ENCODE measurements at regions not wholly inside any gene's neighbourhood (a gene's known extent, or its start where the extent isn't known, plus 50 kb on each side); places are given as distances from the start of the nearest gene placed in this dataset.
"Not testable (repeated sequence)": the region's sequence is repeated elsewhere in the genome, so short reads cannot be mapped to it uniquely, and the experiment has no call there.

GRCh38 chr16:26857371-26857770, 209.4 kb upstream of the C16orf82 start:
- ChIA-PET POLR2A (no interaction called here), CTCF (no interaction called here)
- H3K9me3 ChIP-seq = no peaks in the 10 kb centered on the region
- no peaks in the 10 kb centered on the region for H3K36me3 ChIP-seq (ENCODE audit: control insufficient read depth in 2 of 2, extremely low read depth in 1 of 2, insufficient read depth in 1 of 2, low read length in 1 of 2)
- H3K36me3 Mint-ChIP-seq = peaks cover 7% of the 10 kb centered on the region
- peaks cover 5 to 18% of the 10 kb centered on the region in 2 donors for H3K27me3 Mint-ChIP-seq
- H3K27ac Mint-ChIP-seq = no peak overlapping the region
- ATAC-seq (replicated peaks in 1 of 4) (no peak), DNase-seq (no peak)
- no peaks in the 10 kb centered on the region for H3K4me1 ChIP-seq (ENCODE audit: control insufficient read depth in 1 of 2, extremely low read depth in 1 of 2, insufficient read depth in 2 of 2, low read length in 2 of 2)
- H3K4me1 Mint-ChIP-seq = no peaks in the 10 kb centered on the region
- no peak overlapping the region for H3K4me3 ChIP-seq (ENCODE audit: control insufficient read depth in 1 of 2, extremely low read depth in 1 of 2, low read length in 1 of 2)
- 75% methylated on average over 4 of the region's 4 CpGs for WGBS (ENCODE audit: insufficient coverage)
- peaks cover 0 to 3% of the 10 kb centered on the region in 2 experiments for H3K27me3 ChIP-seq (replicated peaks in 1 of 2; ENCODE audit: control insufficient read depth in 2 of 2, extremely low read depth in 1 of 2, insufficient read depth in 2 of 2, low read length in 1 of 2)
- no peak overlapping the region for H3K27ac ChIP-seq (ENCODE audit: low read length)
- H3K4me3 Mint-ChIP-seq = no peak overlapping the region
- peaks cover 11 to 27% (median 25%) of the 10 kb centered on the region in 3 donors for H3K9me3 Mint-ChIP-seq

- Mint-ChIP-seq H3K27me3 (peaks cover 0 to 11% of the 10 kb centered on the region in 2 donors), H3K36me3 (peaks cover 7% of the 10 kb centered on the region), H3K4me3 (no peak overlapping the region), H3K9me3 (peaks cover 11 to 27% (median 25%) of the 10 kb centered on the region in 3 donors), H3K4me1 (no peaks in the 10 kb centered on the region), H3K27ac (no peak overlapping the region)
- CTCF ChIA-PET = no interaction called here
- Histone ChIP-seq H3K36me3 (ENCODE audit: control insufficient read depth in 2 of 2, extremely low read depth in 1 of 2, insufficient read depth in 1 of 2, low read length in 1 of 2) (no peaks in the 10 kb centered on the region), H3K4me3 (ENCODE audit: control insufficient read depth in 1 of 2, extremely low read depth in 1 of 2, low read length in 1 of 2) (no peak overlapping the region), H3K27ac (ENCODE audit: low read length) (no peak overlapping the region), H3K27me3 (replicated peaks in 1 of 2; ENCODE audit: control insufficient read depth in 2 of 2, extremely low read depth in 1 of 2, insufficient read depth in 2 of 2, low read length in 1 of 2) (peaks cover 0 to 3% of the 10 kb centered on the region in 2 experiments), H3K9me3 (no peaks in the 10 kb centered on the region), H3K4me1 (ENCODE audit: control insufficient read depth in 1 of 2, extremely low read depth in 1 of 2, insufficient read depth in 2 of 2, low read length in 2 of 2) (no peaks in the 10 kb centered on the region)
- ATAC-seq (replicated peaks in 1 of 4) = no peak
- DNase-seq = no peak
- 100% methylated on average over 1 of the region's 1 CpG for WGBS (ENCODE audit: insufficient coverage)
- POLR2A ChIA-PET = no interaction called here
These were observed 206.2 kb upstream of the C16orf82 start for GRCh38 chr16:26860506-26860905.

GRCh38 chr16:26863931-26864330, 202.8 kb upstream of the C16orf82 start:
- no peaks in the 10 kb centered on the region for H3K9me3 ChIP-seq
- CTCF ChIA-PET = no interaction called here
- DNase-seq (no peak), ATAC-seq (replicated peaks in 1 of 4) (no peak)
- H3K27me3 ChIP-seq (replicated peaks in 1 of 2; ENCODE audit: control insufficient read depth in 2 of 2, extremely low read depth in 1 of 2, insufficient read depth in 2 of 2, low read length in 1 of 2) = peaks cover 0 to 3% of the 10 kb centered on the region in 2 experiments
- Mint-ChIP-seq H3K9me3 (peaks cover 11 to 23% (median 22%) of the 10 kb centered on the region in 3 donors), H3K27me3 (peaks cover 6 to 18% of the 10 kb centered on the region in 2 donors), H3K27ac (no peak overlapping the region), H3K36me3 (peaks cover 7% of the 10 kb centered on the region), H3K4me1 (no peaks in the 10 kb centered on the region), H3K4me3 (no peak overlapping the region)
- H3K36me3 ChIP-seq (ENCODE audit: control insufficient read depth in 2 of 2, extremely low read depth in 1 of 2, insufficient read depth in 1 of 2, low read length in 1 of 2) = no peaks in the 10 kb centered on the region
- no peak overlapping the region for H3K27ac ChIP-seq (ENCODE audit: low read length)
- WGBS (ENCODE audit: insufficient coverage) = 30% methylated on average over 2 of the region's 3 CpGs
- POLR2A ChIA-PET = no interaction called here
- no peaks in the 10 kb centered on the region for H3K4me1 ChIP-seq (ENCODE audit: control insufficient read depth in 1 of 2, extremely low read depth in 1 of 2, insufficient read depth in 2 of 2, low read length in 2 of 2)
- H3K4me3 ChIP-seq (ENCODE audit: control insufficient read depth in 1 of 2, extremely low read depth in 1 of 2, low read length in 1 of 2) = no peak overlapping the region

- H3K36me3 ChIP-seq (ENCODE audit: control insufficient read depth in 2 of 2, extremely low read depth in 1 of 2, insufficient read depth in 1 of 2, low read length in 1 of 2); CTCF ChIA-PET; H3K4me3 Mint-ChIP-seq; H3K9me3 ChIP-seq; POLR2A ChIA-PET; H3K9me3 Mint-ChIP-seq; H3K4me1 Mint-ChIP-seq; H3K27ac ChIP-seq (ENCODE audit: low read length); H3K27ac Mint-ChIP-seq; H3K27me3 ChIP-seq (replicated peaks in 1 of 2; ENCODE audit: control insufficient read depth in 2 of 2, extremely low read depth in 1 of 2, insufficient read depth in 2 of 2, low read length in 1 of 2); H3K36me3 Mint-ChIP-seq; DNase-seq; ATAC-seq (replicated peaks in 1 of 4); H3K4me3 ChIP-seq (ENCODE audit: control insufficient read depth in 1 of 2, extremely low read depth in 1 of 2, low read length in 1 of 2); H3K4me1 ChIP-seq (ENCODE audit: control insufficient read depth in 1 of 2, extremely low read depth in 1 of 2, insufficient read depth in 2 of 2, low read length in 2 of 2): not testable (repeated sequence)
- WGBS (ENCODE audit: insufficient coverage) = 100% methylated on average over 1 of the region's 5 CpGs
- peaks cover 4 to 15% of the 10 kb centered on the region in 2 donors for H3K27me3 Mint-ChIP-seq
These were observed 192.4 kb upstream of the C16orf82 start for GRCh38 chr16:26874318-26874717.

GRCh38 chr16:26877421-26877820, 189.3 kb upstream of the C16orf82 start:
- no peak overlapping the region for H3K4me3 Mint-ChIP-seq
- CTCF ChIA-PET = no interaction called here

GRCh38 chr16:26885674-26886073, 181.1 kb upstream of the C16orf82 start:
- Histone ChIP-seq H3K27me3 (replicated peaks in 1 of 2; ENCODE audit: control insufficient read depth in 2 of 2, extremely low read depth in 1 of 2, insufficient read depth in 2 of 2, low read length in 1 of 2) (peaks cover 0 to 8% of the 10 kb centered on the region in 2 experiments), H3K36me3 (ENCODE audit: control insufficient read depth in 2 of 2, extremely low read depth in 1 of 2, insufficient read depth in 1 of 2, low read length in 1 of 2) (no peaks in the 10 kb centered on the region), H3K4me3 (ENCODE audit: control insufficient read depth in 1 of 2, extremely low read depth in 1 of 2, low read length in 1 of 2) (no peak overlapping the region), H3K4me1 (ENCODE audit: control insufficient read depth in 1 of 2, extremely low read depth in 1 of 2, insufficient read depth in 2 of 2, low read length in 2 of 2) (no peaks in the 10 kb centered on the region), H3K27ac (ENCODE audit: low read length) (no peak overlapping the region), H3K9me3 (no peaks in the 10 kb centered on the region)
- peaks cover 20 to 28% of the 10 kb centered on the region in 2 donors for H3K27me3 Mint-ChIP-seq
- no peaks in the 10 kb centered on the region for H3K36me3 Mint-ChIP-seq
- 86% methylated on average over 1 of the region's 1 CpG for WGBS (ENCODE audit: insufficient coverage)
- no peaks in the 10 kb centered on the region for H3K4me1 Mint-ChIP-seq
- no peak overlapping the region for H3K27ac Mint-ChIP-seq
- ChIA-PET POLR2A (interaction anchor here in 1 of 2 donors (0.6 kb wide), 1 partner anchor 55 kb away, joined by 3 read pairs; no protein-coding TSS in a partner anchor), CTCF (no interaction called here)
- ATAC-seq (replicated peaks in 1 of 4) = no peak
- no peak for DNase-seq
- no peak overlapping the region for H3K4me3 Mint-ChIP-seq
- peaks cover 0 to 10% (median 4%) of the 10 kb centered on the region in 3 donors for H3K9me3 Mint-ChIP-seq

More at GRCh38 chr16:26877421-26877820, 189.3 kb upstream of the C16orf82 start:
- Mint-ChIP-seq H3K27me3 (peaks cover 12 to 16% of the 10 kb centered on the region in 2 donors), H3K9me3 (peaks cover 0 to 1% (median 0%) of the 10 kb centered on the region in 3 donors), H3K36me3 (no peaks in the 10 kb centered on the region), H3K4me1 (no peaks in the 10 kb centered on the region), H3K27ac (no peak overlapping the region)
- no peak overlapping the region for H3K27ac ChIP-seq (ENCODE audit: low read length)
- peaks cover 0 to 4% of the 10 kb centered on the region in 2 experiments for H3K27me3 ChIP-seq (replicated peaks in 1 of 2; ENCODE audit: control insufficient read depth in 2 of 2, extremely low read depth in 1 of 2, insufficient read depth in 2 of 2, low read length in 1 of 2)
- H3K4me1 ChIP-seq (ENCODE audit: control insufficient read depth in 1 of 2, extremely low read depth in 1 of 2, insufficient read depth in 2 of 2, low read length in 2 of 2) = no peaks in the 10 kb centered on the region
- H3K4me3 ChIP-seq (ENCODE audit: control insufficient read depth in 1 of 2, extremely low read depth in 1 of 2, low read length in 1 of 2) = no peak overlapping the region
- no peaks in the 10 kb centered on the region for H3K36me3 ChIP-seq (ENCODE audit: control insufficient read depth in 2 of 2, extremely low read depth in 1 of 2, insufficient read depth in 1 of 2, low read length in 1 of 2)
- ATAC-seq (replicated peaks in 1 of 4) = no peak
- no peaks in the 10 kb centered on the region for H3K9me3 ChIP-seq
- POLR2A ChIA-PET = no interaction called here
- WGBS (ENCODE audit: insufficient coverage) = 42% methylated on average over 2 of the region's 3 CpGs
- no peak for DNase-seq

- DNase-seq = no peak
- H3K36me3 Mint-ChIP-seq = no peaks in the 10 kb centered on the region
- ChIA-PET POLR2A (no interaction called here), CTCF (no interaction called here)
- no CpG with 5 or more reads among the region's 2 CpGs for WGBS (ENCODE audit: insufficient coverage)
- Histone ChIP-seq H3K27me3 (replicated peaks in 1 of 2; ENCODE audit: control insufficient read depth in 2 of 2, extremely low read depth in 1 of 2, insufficient read depth in 2 of 2, low read length in 1 of 2) (peaks cover 0 to 3% of the 10 kb centered on the region in 2 experiments), H3K4me3 (ENCODE audit: control insufficient read depth in 1 of 2, extremely low read depth in 1 of 2, low read length in 1 of 2) (no peak overlapping the region), H3K36me3 (ENCODE audit: control insufficient read depth in 2 of 2, extremely low read depth in 1 of 2, insufficient read depth in 1 of 2, low read length in 1 of 2) (no peaks in the 10 kb centered on the region), H3K27ac (ENCODE audit: low read length) (no peak overlapping the region), H3K9me3 (no peaks in the 10 kb centered on the region), H3K4me1 (ENCODE audit: control insufficient read depth in 1 of 2, extremely low read depth in 1 of 2, insufficient read depth in 2 of 2, low read length in 2 of 2) (no peaks in the 10 kb centered on the region)
- H3K4me1 Mint-ChIP-seq = no peaks in the 10 kb centered on the region
- ATAC-seq (replicated peaks in 1 of 4) = no peak
- no peak overlapping the region for H3K27ac Mint-ChIP-seq
- H3K4me3 Mint-ChIP-seq = no peak overlapping the region
- H3K9me3 Mint-ChIP-seq = peaks cover 1 to 4% (median 2%) of the 10 kb centered on the region in 3 donors
- H3K27me3 Mint-ChIP-seq = peaks cover 14 to 20% of the 10 kb centered on the region in 2 donors
These were observed 177.0 kb upstream of the C16orf82 start for GRCh38 chr16:26889740-26890139.
